GM12872 (cell line): ENCODE measurements at regions not wholly inside any gene's neighbourhood (a gene's known extent, or its start where the extent isn't known, plus 50 kb on each side); places are given as distances from the start of the nearest gene placed in this dataset.

Experiments used
- CTCF ChIP-seq: IDR thresholded peaks from 3 replicates; pipeline ENCODE4 v1.5.1; 2011; ENCODE audit warnings: low read depth, mild to moderate bottlenecking, low read length, moderate library complexity; ENCODE audit not compliant: insufficient read depth

GRCh38 chr11:127677660-127678425 lies 677.3 kb upstream of the KIRREL3 start:
- no peak for TF ChIP-seq CTCF

- no peak for TF ChIP-seq CTCF
These were observed 675.0 kb upstream of the KIRREL3 start for GRCh38 chr11:127675581-127675980.

- TF ChIP-seq CTCF, result no peak
These were observed 674.2 kb upstream of the KIRREL3 start for GRCh38 chr11:127674754-127675153.

GRCh38 chr11:127670374-127671119 lies 670.0 kb upstream of the KIRREL3 start:
- TF ChIP-seq CTCF, result no peak

- TF ChIP-seq CTCF, result no peak
These were observed 655.7 kb upstream of the KIRREL3 start for GRCh38 chr11:127656116-127656836.

- TF ChIP-seq CTCF, result no peak
These were observed 652.5 kb upstream of the KIRREL3 start for GRCh38 chr11:127653076-127653475.

GRCh38 chr11:127651888-127652221 lies 651.3 kb upstream of the KIRREL3 start:
- no peak for TF ChIP-seq CTCF
